Naive thymus-derived CD8-positive, alpha-beta T cell (primary cell): ENCODE measurements at regions not wholly inside any gene's neighbourhood (a gene's known extent, or its start where the extent isn't known, plus 50 kb on each side); places are given as distances from the start of the nearest gene placed in this dataset.
"Not testable (repeated sequence)": the region's sequence is repeated elsewhere in the genome, so short reads cannot be mapped to it uniquely, and the experiment has no call there.

Experiments
- ATAC-seq, 2 donors: fragments of 150-1000 bp; cut with Tn5 transposase in 1 of 2; sonication (Bioruptor Pico), chemical (Tn5 transposase) in 1 of 2; 1 replicate in 1 of 2; 2 replicates in 1 of 2; pipeline ENCODE4 v1.10.0; 2021; ENCODE audit warnings: mild to moderate bottlenecking in 2 of 2, moderate library complexity in 2 of 2
- POLR2A ChIA-PET: fragments of 350-600 bp; sonication (Branson Sonifier 250); formaldehyde crosslinking; loops from one replicate; lab custom pipeline; 2021; ENCODE audit warnings: antibody characterized with exemption; lab: Charles Lee
- DNase-seq, 10 donors: peaks; one replicate each; pipeline versions ENCODE4 v3.0.0 to v3.0.0-alpha.2; 2020 to 2022
- H3K27ac Mint-ChIP-seq, 10 donors: one replicate each; pipeline ENCODE4 v1.8.0; 2020 to 2022; ENCODE audit warnings: mild to moderate bottlenecking in 10 of 10, mixed read lengths in 10 of 10, moderate library complexity in 4 of 10, inconsistent platforms in 1 of 10
- H3K27me3 Mint-ChIP-seq, 5 donors: one replicate each; pipeline ENCODE4 v1.8.0; 2021 to 2022; ENCODE audit warnings: mixed read lengths in 5 of 5
- H3K36me3 Mint-ChIP-seq, 3 donors: one replicate each; pipeline ENCODE4 v1.8.0; 2020 to 2022; ENCODE audit warnings: mixed read lengths in 3 of 3, mild to moderate bottlenecking in 2 of 3, inconsistent platforms in 1 of 3
- H3K4me1 Mint-ChIP-seq, 4 donors: one replicate each; pipeline ENCODE4 v1.8.0; 2021 to 2022; ENCODE audit warnings: mixed read lengths in 4 of 4
- H3K4me3 Mint-ChIP-seq, 10 donors: one replicate each; pipeline ENCODE4 v1.8.0; 2020 to 2022; ENCODE audit warnings: mild to moderate bottlenecking in 10 of 10, mixed read lengths in 10 of 10, moderate library complexity in 6 of 10, inconsistent platforms in 1 of 10
- H3K9me3 Mint-ChIP-seq, 9 donors: one replicate each; pipeline ENCODE4 v1.8.0; 2020 to 2022; ENCODE audit warnings: mixed read lengths in 9 of 9, mild to moderate bottlenecking in 3 of 9, inconsistent platforms in 1 of 9, moderate library complexity in 1 of 9

DNA sequence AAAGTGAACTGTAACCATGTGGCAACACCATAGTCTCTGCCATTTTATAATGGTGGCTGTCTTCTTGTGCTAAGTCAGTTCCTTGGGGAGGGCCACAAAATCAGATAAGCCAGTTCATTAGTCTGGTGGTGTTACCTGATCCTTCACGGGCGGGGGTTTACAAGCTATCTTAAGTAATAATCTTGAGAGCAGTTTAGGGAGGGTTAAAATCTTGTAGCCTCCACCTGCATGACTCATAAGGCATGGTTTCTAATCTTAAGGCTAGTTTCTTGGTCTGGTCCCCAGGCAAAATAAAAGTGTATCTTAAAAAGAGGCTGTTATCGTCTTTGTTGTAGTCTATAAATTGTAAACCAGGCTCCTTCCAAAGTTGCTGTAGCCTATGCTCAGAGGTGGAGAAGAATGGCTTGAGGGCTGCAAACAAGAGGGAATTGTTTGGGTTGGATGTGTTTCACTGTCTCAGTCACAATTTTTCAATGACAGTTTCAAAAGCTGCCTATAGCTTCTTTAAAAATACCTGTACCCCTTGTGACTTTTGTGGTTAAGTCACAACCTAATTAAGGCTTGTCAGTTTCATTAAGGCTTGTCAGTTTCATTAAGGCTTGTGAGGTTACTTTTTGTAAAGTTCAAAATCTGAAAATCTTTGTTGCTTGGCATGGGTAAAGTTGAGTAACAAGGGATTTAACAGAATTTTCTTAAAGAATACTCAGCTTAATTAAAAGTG is 135.7 kb downstream of the RPS4Y2 start:
- H3K27ac Mint-ChIP-seq = peak overlapping the region in 1 of 10 donors; percentile 43

DNA sequence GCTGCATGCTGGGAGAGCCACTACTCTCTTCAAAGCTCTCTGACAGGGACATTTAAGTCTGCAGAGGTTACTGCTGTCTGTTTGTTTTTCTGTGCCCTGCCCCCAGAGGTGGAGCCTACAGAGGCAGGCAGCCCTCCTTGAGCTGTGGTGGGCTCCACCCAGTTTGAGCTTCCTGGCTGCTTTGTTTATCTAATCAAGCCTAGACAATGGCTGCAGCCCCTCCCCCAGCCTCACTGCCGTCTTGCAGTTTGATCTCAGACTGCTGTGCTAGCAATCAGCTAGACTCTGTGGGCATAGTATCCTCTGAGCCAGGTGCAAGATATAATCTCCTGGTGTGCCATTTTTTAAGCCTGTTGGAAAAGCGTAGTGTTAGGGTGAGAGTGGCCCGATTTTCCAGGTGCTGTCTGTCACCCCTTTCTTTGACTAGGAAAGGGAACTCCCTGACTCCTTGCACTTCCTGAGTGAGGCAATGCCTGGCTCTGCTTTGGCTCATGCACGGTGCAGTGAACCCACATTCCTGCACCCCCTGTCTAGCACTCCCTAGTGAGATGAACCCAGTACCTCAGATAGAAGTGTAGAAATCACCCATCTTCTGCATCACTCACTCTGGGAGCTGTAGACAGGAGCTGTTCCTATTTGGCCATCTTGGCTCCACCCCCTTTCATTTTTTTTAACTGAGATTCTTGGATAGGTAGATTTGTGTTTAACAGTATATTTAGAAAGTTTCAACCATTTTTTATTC is 169.6 kb downstream of the RPS4Y2 start:
- Mint-ChIP-seq H3K9me3 (peaks cover 0 to 52% (median 0%) of the 10 kb centered on the region in 9 donors), H3K27ac (peak overlapping the region in 5 of 10 donors; percentile 43 to 89 (median 63)), H3K4me1 (peaks cover 16 to 22% (median 20%) of the 10 kb centered on the region in 4 donors), H3K4me3 (peak overlapping the region in 6 of 10 donors; percentile 40 to 83 (median 58)), H3K36me3 (peaks cover 0 to 25% (median 3%) of the 10 kb centered on the region in 3 donors)
- H3K27me3 Mint-ChIP-seq = not testable (repeated sequence)
- ATAC-seq (peak in 1 of 2 donors; percentile 63), DNase-seq (peak in 7 of 10 donors; percentile 11 to 83 (median 52))
- POLR2A ChIA-PET = interaction anchor here (1.1 kb wide), 1 partner anchor 43 kb away, joined by 3 read pairs; no protein-coding TSS in a partner anchor

More for the DNA sequence above, 135.7 kb downstream of the RPS4Y2 start:
- POLR2A ChIA-PET = interaction anchor here (0.8 kb wide), 1 partner anchor 98 kb away, joined by 3 read pairs; no protein-coding TSS in a partner anchor
- no peak overlapping the region for H3K4me3 Mint-ChIP-seq
- H3K27me3 Mint-ChIP-seq = no peaks in the 10 kb centered on the region
- no peaks in the 10 kb centered on the region for H3K36me3 Mint-ChIP-seq
- H3K9me3 Mint-ChIP-seq = no peaks in the 10 kb centered on the region
- no peak for DNase-seq
- peaks cover 0 to 9% (median 3%) of the 10 kb centered on the region in 4 donors for H3K4me1 Mint-ChIP-seq
- no peak for ATAC-seq

DNA sequence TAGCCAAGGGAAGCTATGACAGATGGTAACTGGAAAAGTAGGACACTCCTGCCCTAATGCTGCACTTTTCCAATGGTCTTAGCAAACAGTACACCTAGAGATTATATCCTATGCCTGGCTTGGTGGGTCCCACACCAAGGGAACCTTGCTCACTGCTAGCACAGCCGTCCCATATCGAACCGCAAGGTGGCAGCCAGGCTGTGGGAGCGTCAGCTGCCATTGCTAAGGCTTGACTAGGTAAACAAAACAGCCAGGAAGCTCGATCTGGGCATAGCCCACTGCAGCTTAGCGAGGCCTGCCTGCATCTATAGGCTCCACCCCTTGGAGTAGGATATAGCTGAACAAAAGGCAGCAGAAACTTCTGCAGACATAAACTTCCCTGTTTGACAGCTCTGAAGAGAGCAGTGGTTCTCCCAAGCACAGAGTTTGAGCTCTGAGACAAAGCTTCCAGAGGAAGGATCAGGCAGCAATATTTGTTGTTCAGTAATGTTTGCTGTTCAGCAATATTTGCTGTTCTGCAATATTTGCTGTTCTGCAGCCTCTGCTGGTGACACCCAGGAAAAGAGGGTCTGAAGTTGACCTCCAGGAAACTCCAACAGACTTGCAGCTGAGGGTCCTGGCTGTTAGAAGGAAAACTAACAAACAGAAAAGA is 173.9 kb downstream of the RPS4Y2 start:
- no peak overlapping the region for H3K27ac Mint-ChIP-seq
- peaks cover 0 to 45% (median 1%) of the 10 kb centered on the region in 9 donors for H3K9me3 Mint-ChIP-seq
- peaks cover 5 to 15% (median 13%) of the 10 kb centered on the region in 4 donors for H3K4me1 Mint-ChIP-seq
- POLR2A ChIA-PET = no interaction called here
- no peak for ATAC-seq
- DNase-seq = no peak
- H3K36me3 Mint-ChIP-seq = peaks cover 0 to 6% (median 0%) of the 10 kb centered on the region in 3 donors
- no peaks in the 10 kb centered on the region for H3K27me3 Mint-ChIP-seq
- H3K4me3 Mint-ChIP-seq = no peak overlapping the region

DNA sequence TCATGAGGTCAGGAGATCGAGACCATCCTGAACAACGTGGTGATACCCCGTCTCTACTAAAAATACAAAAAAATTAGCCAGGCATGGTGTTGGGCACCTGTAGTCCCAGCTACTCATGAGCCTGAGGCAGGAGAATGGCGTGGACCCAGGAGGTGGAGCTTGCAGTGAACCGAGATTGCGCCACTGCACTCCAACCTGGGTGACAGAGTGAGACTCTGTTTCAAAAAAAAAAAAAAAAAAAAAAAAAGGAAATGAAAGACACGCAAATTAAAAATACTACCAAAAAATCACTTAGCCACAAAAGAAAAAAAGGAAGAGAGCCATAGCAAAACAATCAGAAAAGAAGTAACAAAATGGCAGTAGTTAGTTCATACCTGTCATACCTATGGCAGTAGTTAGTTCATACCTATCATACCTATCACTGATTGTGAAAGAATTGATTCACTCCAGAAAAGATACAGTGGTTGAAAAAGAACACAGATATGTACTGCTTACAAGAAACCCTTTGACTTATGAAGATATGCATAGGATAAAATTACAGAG is 180.9 kb downstream of the RPS4Y2 start:
- POLR2A ChIA-PET = interaction anchor here (0.7 kb wide), 1 partner anchor 55 kb away, joined by 4 read pairs; no protein-coding TSS in a partner anchor
- not testable (repeated sequence) for H3K4me1 Mint-ChIP-seq, ATAC-seq, H3K4me3 Mint-ChIP-seq, DNase-seq, H3K36me3 Mint-ChIP-seq, H3K27me3 Mint-ChIP-seq
- peaks cover 0 to 23% (median 0%) of the 10 kb centered on the region in 9 donors for H3K9me3 Mint-ChIP-seq
- peak overlapping the region in 2 of 10 donors; percentile 44 to 77 for H3K27ac Mint-ChIP-seq

DNA sequence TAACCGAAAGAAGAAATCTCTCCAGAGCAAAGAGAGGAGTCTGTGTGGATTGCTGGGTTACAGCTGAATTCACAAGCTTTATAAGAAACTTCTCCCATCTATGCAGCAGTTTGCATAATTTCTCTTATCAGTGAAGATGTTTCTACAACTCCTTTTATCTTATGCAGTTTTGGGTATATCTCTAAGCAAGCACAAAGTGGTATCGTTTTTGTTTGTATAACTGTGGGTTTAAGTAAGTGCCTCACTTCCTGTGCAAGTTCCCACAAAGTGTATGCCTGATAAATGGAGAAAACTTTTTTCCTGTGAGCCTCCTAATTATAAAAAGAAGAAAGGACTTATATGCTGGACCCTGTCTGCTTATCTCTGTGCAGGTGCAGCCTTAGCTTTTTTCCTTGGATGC is 205.6 kb downstream of the RPS4Y2 start:
- ATAC-seq (peak in 1 of 2 donors; percentile 68), DNase-seq (no peak)
- Mint-ChIP-seq H3K27me3 (no peaks in the 10 kb centered on the region), H3K36me3 (no peaks in the 10 kb centered on the region), H3K9me3 (no peaks in the 10 kb centered on the region), H3K27ac (peak overlapping the region in 4 of 10 donors; percentile 18 to 64 (median 46)), H3K4me3 (peak overlapping the region in 4 of 10 donors; percentile 45 to 72 (median 54)), H3K4me1 (peaks cover 20 to 38% (median 24%) of the 10 kb centered on the region in 4 donors)
- POLR2A ChIA-PET = no interaction called here

DNA sequence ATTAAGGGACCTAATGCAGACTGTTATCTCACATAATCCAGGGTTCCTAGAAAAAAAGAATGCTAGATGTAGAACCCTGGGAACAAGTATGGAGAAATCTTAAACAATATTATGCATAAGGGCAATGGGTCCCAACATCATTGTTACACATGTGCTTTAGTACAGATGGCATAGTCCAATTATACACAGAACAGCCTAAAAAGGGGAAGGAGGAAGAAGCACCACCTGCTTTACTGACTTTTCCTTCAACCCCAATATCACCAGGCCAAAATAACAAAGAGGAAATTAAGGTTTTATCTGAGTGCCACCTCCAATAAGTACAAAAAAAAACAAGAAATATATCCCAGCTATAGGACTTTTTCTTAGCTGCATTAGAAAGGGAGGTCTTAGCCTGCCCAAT is 211.9 kb downstream of the RPS4Y2 start:
- Mint-ChIP-seq H3K27me3 (no peaks in the 10 kb centered on the region), H3K27ac (no peak overlapping the region), H3K9me3 (no peaks in the 10 kb centered on the region), H3K36me3 (no peaks in the 10 kb centered on the region), H3K4me1 (peaks cover 0 to 7% (median 2%) of the 10 kb centered on the region in 4 donors), H3K4me3 (no peak overlapping the region)
- DNase-seq = no peak
- ATAC-seq = no peak
- POLR2A ChIA-PET = interaction anchor here (1.2 kb wide), 1 partner anchor 43 kb away, joined by 3 read pairs; no protein-coding TSS in a partner anchor

DNA sequence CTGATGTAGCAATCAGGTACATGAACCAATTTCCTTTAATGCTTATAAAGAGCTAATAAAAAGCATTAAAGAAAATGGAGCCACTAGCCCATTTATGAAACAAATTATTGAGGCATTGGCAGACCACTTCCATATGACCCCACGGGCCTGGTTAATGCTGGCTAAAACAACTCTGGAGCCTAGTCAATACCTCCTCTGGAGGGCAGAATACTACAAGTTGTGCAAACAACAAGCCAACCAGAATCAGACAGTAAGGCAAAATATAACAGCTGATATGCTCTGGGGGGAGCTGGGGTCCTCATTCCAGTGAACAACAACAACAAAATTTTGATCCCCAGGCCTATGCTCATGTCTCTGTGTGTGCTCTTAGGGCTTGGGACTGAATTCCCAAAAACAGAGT is 212.3 kb downstream of the RPS4Y2 start:
- Mint-ChIP-seq H3K9me3 (no peaks in the 10 kb centered on the region), H3K4me3 (no peak overlapping the region), H3K4me1 (peaks cover 0 to 3% (median 1%) of the 10 kb centered on the region in 4 donors), H3K36me3 (no peaks in the 10 kb centered on the region), H3K27me3 (no peaks in the 10 kb centered on the region), H3K27ac (no peak overlapping the region)
- no peak for DNase-seq
- peak; percentile 52 to 55 for ATAC-seq
- POLR2A ChIA-PET = interaction anchor here (1.2 kb wide), 1 partner anchor 43 kb away, joined by 3 read pairs; no protein-coding TSS in a partner anchor

DNA sequence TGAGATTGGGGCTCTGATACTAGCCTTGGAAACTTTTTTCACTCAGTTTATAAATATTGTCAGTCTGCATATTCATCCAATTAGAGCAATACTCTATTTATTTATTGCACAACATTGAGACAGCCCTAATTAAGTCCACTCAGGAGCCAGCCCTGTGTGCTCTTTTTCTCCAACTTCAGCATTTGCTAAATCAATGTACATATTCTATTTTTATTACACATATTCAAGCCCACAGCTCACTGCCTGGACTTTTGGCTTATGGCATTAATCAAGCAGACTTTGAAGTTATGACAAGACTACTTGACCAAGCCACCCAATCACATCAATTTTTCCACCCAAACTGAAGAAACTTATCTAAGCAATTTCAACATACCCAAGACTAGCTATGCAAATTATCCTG is 215.5 kb downstream of the RPS4Y2 start:
- Mint-ChIP-seq H3K9me3 (no peaks in the 10 kb centered on the region), H3K4me1 (peaks cover 0 to 2% (median 0%) of the 10 kb centered on the region in 4 donors), H3K4me3 (no peak overlapping the region), H3K27me3 (no peaks in the 10 kb centered on the region), H3K27ac (no peak overlapping the region), H3K36me3 (no peaks in the 10 kb centered on the region)
- POLR2A ChIA-PET = no interaction called here
- no peak for DNase-seq
- ATAC-seq = no peak

DNA sequence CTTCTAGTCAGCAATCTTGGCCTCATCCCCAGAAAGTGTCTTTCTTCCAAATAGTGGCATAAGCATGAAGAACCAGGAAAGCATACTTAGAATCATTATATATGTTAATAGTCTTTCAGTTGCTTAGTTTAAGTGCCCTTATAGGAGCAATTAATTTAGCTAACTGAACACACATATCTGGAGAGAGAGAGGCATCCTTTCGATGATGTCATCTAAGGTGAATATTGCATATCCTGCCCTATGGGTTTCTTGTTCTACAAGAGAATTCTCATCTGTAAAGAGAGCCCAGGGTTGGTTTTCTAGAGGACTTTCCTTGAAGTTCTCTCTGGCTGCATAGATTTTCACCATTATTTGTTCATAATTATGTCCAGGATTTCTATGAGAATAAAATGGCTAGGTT is 230.1 kb downstream of the RPS4Y2 start:
- H3K27ac Mint-ChIP-seq = no peak overlapping the region
- no peak for ATAC-seq
- DNase-seq = no peak
- no peaks in the 10 kb centered on the region for H3K36me3 Mint-ChIP-seq
- peaks cover 10 to 15% (median 11%) of the 10 kb centered on the region in 4 donors for H3K4me1 Mint-ChIP-seq
- POLR2A ChIA-PET = interaction anchor here (0.7 kb wide), 1 partner anchor 33 kb away, joined by 3 read pairs; no protein-coding TSS in a partner anchor
- H3K4me3 Mint-ChIP-seq = no peak overlapping the region
- H3K9me3 Mint-ChIP-seq = no peaks in the 10 kb centered on the region
- H3K27me3 Mint-ChIP-seq = no peaks in the 10 kb centered on the region

DNA sequence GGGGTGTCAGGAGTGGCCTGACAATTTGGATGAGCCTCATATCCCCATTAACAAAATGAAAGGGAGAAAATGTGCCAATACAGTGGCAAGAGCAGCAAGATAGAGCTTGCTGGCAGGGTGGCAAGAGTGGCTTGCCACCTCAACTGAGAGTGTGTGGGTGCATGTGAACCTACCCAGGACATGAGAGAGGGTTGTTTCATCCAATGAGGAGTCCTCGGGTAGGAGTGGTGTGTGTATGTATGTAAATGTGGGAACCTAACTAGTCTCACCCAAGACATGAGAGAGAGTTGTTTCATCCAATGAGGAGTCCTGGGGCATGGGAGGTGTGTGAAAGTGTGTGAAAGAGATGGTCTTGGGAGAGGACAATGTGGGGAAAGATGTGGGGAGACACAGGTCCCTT is 234.2 kb downstream of the RPS4Y2 start:
- POLR2A ChIA-PET = no interaction called here
- ATAC-seq = no peak

DNA sequence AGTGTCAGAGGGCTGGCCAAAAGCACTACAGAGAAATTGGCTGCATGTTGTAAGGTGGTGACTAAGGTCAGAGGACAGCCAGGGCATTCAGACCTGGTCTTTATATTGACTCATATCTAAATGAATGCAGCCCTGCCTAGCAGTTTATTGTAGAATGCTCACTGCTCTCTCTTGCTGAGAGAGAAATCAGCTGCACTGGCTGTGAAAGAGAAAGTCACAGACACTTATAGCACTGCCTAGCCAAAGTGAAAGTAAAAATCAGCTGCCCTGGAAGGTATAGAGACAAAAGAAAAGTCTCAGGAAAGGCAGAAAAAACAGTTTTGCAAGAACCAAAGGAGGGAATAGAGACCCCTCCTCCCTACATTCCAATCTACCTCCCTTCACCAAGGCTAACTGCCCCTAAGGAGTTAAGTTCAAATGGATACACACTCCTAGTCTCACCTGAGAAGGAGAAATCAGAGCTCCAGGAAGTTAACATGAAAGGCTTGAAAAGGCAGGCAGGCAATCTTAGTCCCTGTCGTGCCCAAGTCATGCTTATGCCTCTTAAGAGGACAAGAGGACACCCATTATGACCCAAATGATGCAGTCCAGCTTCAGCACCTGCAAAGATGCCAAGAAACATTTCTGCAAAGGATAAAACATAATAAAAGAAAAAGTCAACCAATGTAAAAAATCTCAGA is 235.1 kb downstream of the RPS4Y2 start:
- Mint-ChIP-seq H3K27me3 (no peaks in the 10 kb centered on the region), H3K27ac (peak overlapping the region in 5 of 10 donors; percentile 64 to 96 (median 93)), H3K9me3 (no peaks in the 10 kb centered on the region), H3K4me3 (peak overlapping the region in 6 of 10 donors; percentile 55 to 84 (median 76)), H3K36me3 (no peaks in the 10 kb centered on the region), H3K4me1 (peaks cover 20 to 24% (median 20%) of the 10 kb centered on the region in 4 donors)
- ATAC-seq = peak; percentile 94 to 96
- POLR2A ChIA-PET = interaction anchor here (0.8 to 1.1 kb wide), 3 partner anchors 14 to 265 kb away, joined by 3 to 5 read pairs (median 4); no protein-coding TSS in a partner anchor
- DNase-seq = peak in 2 of 10 donors; percentile 1 to 23

More for the DNA sequence above, 234.2 kb downstream of the RPS4Y2 start:
- Mint-ChIP-seq H3K4me1 (peaks cover 20 to 24% (median 20%) of the 10 kb centered on the region in 4 donors), H3K9me3 (no peaks in the 10 kb centered on the region), H3K27ac (peak overlapping the region in 5 of 10 donors; percentile 64 to 96 (median 93)), H3K4me3 (peak overlapping the region in 6 of 10 donors; percentile 38 to 84 (median 75)), H3K36me3 (no peaks in the 10 kb centered on the region), H3K27me3 (no peaks in the 10 kb centered on the region)
- no peak for DNase-seq
